ENCODE measurements at regions not wholly inside any gene's neighbourhood (a gene's known extent, or its start where the extent isn't known, plus 50 kb on each side); places are given as distances from the start of the nearest gene placed in this dataset.
"Not testable (repeated sequence)": the region's sequence is repeated elsewhere in the genome, so short reads cannot be mapped to it uniquely, and the experiment has no call there.

DNA sequence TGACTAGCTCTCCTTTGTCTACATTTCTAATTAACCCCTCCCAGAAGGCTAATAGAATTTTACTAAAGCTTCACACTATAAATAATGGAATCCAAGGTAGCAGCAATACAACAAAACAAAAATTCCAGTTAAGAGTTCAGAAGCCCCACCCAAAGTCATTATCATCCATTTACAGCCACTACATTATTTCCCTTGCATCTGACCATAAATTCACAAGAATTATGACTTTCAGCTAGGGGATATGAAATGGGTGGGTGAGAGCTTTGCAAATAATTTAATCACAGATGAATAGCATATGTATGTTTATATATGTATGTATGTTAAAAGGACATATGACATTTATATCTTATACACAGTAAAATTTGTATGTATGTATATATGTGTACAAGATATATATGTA, 65.3 kb upstream of the PTGDR start:
- no peak for DNase-seq (ENCODE audit: low read depth)

GRCh38 chr14:52190337-52190931, 77.1 kb upstream of the PTGDR start:
- DNase-seq (ENCODE audit: low read depth) = no peak

GRCh38 chr14:52189325-52189724, 78.2 kb upstream of the PTGDR start:
- no peak for DNase-seq (ENCODE audit: low read depth)

DNA sequence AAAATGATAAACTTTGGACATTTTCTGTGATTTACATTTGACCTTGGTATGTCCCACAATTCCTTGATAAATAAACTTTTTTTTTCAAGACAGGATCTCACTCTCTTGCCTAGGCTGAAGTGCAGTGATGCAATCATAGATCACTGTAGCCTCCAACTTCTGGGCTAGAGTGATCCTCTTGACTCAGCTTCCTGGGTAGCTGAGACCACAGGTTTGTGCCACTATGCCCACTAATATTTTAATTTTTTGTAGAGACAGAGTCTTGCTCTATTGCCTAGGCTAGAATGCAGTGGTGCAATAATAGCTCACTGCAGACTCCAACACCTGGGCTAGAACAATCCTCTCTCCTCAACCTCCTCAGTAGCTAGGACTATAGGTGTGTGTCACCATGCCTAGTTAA, 79.1 kb upstream of the PTGDR start:
- no peak for DNase-seq (ENCODE audit: low read depth)

DNA sequence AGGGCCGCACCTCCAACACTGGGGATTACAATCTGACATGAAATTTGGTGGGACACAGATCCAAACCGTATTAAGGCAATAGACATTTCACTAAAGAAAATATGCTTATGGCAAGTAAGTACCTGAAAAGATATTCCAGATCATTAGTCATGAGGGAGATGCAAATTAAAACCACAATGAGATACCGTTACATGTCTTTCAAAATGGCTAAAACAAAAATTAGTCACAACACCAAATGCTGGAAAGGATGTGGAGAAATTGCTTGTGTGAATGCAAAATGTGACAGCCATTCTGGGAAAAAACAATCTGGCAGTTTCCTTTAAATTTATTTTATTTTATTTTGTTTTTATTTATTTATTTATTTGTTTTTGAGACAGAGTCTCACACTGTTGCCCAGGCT, 82.3 kb upstream of the PTGDR start:
- DNase-seq (ENCODE audit: low read depth) = no peak

GRCh38 chr14:52182853-52183252, 84.6 kb upstream of the PTGDR start:
- no peak for DNase-seq (ENCODE audit: low read depth)

- no peak for DNase-seq (ENCODE audit: low read depth)
Observed at GRCh38 chr14:52179141-52179790, 88.2 kb upstream of the PTGDR start.

- peak; percentile 5 for DNase-seq (ENCODE audit: low read depth)
Observed at GRCh38 chr14:52175982-52176502, 91.5 kb upstream of the PTGDR start.

DNA sequence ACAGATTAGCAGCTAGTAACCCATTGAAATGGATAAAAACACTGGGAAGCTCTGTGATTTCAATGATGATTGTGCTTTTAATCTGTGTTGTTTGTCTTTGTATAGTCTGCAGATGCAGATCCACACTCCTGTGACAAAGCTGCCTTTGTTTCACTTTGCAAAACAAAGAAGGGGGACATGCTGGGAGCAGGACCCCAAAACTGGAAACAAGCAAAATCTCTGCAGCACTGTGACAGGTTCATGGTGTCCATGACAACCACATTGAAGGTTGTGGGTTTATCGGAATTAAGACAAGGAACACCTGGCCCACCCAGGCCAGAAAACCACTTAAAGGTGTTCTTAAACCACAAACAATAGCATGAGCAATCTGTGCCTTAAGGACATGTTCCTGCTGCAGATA, 95.6 kb upstream of the PTGDR start:
- DNase-seq (ENCODE audit: low read depth) = not testable (repeated sequence)

DNA sequence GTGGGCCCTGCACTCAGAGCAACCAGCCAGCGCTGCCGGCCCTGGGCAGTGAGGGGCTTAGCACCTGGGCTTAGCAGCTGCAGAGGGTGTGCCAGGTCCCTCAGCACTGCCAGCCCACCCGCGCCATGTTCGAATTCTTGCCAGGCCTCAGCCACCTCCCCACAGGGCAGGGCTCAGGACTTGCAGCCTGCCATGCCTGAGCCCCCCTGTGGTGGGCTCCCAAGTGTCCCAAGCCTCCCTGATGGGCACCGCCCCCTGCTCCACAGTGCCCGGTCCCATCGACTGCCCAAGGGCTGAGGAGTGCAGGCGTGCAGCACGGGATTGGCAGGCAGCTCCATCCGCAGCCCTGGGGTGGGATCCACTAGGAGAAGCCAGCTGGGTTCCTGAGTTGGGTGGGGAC, 98.0 kb upstream of the NID2 start:
- DNase-seq (ENCODE audit: low read depth) = no peak

- DNase-seq (ENCODE audit: low read depth) = no peak
Observed at GRCh38 chr14:52155651-52156213, 86.9 kb upstream of the NID2 start.

GRCh38 chr14:52154992-52155650, 86.3 kb upstream of the NID2 start:
- no peak for DNase-seq (ENCODE audit: low read depth)

DNA sequence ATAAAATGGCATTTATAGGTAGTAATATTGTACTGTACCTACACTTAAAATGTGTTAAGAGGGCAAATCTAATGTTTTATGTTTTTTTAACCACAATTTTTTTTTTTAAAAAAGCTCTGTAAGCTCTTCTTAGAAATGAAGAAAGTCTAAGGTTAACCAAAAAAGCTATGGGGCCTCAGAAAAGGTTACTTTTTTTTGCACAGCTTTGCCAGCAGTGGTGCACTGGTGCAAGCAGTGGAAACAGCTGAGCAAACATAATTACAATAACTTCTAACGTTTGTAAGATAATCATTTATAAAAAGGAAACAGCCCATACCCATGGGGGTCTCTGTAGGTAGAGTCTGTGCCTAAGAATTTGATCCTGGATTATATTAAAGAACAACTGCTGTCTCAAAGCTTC, 85.1 kb upstream of the NID2 start:
- DNase-seq (ENCODE audit: low read depth) = no peak

DNA sequence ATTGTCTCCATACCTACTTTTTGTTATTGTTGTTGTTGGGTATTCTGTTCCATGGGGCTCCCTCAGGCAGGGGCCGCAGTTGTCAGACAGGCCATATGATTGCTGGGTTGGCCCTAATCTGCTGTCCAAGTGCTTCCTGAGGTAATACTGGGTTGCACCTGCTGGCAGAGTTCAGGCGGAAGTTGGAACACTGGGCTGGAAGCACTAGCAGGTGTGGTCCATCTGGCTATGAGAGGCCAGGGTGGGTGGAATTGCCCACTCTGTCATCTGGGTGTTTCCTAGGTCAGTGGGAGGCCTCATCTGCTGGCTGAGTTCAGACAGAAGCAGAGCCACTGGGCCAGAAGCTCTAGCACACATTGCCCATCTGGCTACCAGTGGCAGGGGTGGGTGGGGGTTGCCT, 81.3 kb upstream of the NID2 start:
- DNase-seq (ENCODE audit: low read depth) = no peak

DNA sequence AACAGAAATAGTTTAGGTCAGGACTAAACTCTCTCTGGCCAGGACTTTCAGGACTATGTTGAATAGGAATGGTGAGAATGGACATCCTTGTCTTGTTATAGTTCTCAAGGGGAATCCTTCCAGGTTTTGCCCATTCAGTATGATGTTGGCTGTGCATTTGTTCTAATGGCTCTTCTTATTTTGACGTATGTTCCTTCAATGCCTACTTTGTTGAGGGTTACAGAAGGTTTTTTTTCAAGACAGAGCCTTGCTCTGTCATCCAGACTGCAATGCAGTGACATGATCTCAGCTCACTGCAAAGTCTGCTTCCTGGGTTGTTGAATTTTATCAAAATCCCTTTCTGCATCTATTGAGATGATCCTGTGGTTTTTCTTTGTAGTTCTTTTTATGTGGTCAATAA, 79.5 kb upstream of the NID2 start:
- no peak for DNase-seq (ENCODE audit: low read depth)

- DNase-seq (ENCODE audit: low read depth) = no peak
Observed at GRCh38 chr14:52146504-52146903, 77.6 kb upstream of the NID2 start.

- not testable (repeated sequence) for DNase-seq (ENCODE audit: low read depth)
Observed at GRCh38 chr14:52144099-52144498, 75.2 kb upstream of the NID2 start.

DNA sequence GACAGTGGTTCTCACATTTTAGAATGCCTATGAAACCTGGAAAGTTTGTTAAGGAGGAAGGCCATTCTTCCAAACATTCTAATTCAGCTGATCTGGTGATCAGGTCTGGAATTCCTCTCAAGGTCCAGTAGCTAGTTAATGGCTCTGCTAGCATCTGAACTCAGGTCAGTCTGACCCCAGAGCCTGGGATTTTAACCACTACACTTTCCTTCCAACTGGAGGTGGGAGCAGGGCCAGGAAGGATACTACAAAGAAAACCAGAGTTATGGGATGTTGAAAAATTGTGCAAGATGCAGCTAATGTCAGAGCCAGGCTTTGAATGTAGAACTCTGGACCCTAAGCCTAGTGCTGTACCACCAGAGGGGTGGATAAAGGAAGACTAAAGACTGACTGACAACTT, 73.6 kb upstream of the NID2 start:
- no peak for DNase-seq (ENCODE audit: low read depth)

DNA sequence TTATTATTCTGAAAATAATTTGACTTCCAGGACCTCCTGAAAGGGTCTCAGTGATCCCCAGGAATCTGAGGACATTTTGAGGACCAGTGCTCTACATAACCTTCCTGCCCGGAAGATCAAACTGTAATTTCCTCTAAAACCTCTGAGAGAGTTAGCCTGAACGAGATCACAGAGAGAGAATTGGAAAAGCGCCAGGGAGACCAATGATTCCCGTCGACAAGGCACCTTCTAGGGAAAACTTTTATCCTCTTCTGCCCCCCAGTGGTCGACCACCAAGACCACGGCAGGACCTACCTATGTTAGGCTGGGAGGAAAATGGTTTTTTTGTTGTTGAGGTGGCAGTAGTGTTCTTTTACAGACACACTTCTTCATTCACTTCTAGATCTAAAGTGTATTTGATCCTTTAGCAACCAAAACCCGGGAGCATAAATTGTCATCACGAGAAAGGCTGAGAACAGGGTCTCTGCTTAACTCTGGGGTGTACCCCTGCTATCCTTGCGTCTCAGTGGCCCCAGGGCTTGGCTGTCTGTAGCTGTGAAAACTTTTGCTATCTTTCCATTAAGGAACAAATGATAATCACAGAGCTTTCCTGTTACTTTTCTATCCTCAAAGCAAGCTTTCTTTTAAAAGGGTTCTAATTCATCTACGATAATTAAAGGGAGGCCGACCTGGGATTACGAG, 62.9 kb upstream of the NID2 start:
- DNase-seq (ENCODE audit: low read depth) = no peak

DNA sequence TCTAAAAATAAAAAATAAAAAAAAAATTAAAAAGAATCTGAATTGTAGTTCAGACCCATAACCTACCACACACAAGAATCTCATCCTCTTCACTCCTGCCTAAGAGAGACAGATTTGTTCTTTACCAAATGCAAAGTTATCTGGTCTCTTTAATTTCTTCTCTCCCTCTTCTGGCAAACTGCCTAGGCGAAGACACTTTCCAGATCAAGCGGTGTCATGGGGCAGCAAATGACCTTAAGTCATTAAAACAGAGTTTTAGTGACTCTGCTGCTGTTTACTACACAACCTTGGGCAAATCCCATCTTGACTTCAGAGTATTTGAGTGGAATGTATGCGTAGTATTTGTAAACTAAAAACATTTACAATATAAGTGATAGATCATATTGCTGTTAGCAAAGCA, 60.9 kb upstream of the NID2 start:
- no peak for DNase-seq (ENCODE audit: low read depth)

DNA sequence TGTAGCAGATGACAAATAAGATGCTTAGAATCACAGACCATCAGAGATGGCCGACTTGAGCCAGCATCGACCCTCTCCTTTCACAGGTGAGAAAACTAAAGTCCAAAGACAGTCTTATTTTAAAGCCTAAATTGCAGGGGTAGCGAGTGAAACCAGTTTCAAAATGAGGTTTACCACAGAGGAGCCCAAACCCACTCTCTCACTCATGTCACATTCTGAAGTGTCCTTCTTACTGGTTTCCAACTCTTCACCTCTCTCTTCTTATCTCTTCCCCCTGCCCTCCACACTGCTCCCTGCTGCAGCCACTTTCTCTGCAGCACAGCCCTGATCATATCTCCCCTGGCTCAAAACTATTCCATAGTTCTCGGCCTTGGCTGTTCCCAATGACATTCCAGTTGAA, 57.0 kb upstream of the NID2 start:
- DNase-seq (ENCODE audit: low read depth) = no peak

- DNase-seq (ENCODE audit: low read depth) = no peak
Observed at GRCh38 chr14:52124791-52125684, 56.2 kb upstream of the NID2 start.

Measured in activated T-helper 1 cell treated with Interleukin-2 at 50 U/mL for 16 hours (primary cell).